ENCODE measurements at regions not wholly inside any gene's neighbourhood (a gene's known extent, or its start where the extent isn't known, plus 50 kb on each side); places are given as distances from the start of the nearest gene placed in this dataset.

DNA sequence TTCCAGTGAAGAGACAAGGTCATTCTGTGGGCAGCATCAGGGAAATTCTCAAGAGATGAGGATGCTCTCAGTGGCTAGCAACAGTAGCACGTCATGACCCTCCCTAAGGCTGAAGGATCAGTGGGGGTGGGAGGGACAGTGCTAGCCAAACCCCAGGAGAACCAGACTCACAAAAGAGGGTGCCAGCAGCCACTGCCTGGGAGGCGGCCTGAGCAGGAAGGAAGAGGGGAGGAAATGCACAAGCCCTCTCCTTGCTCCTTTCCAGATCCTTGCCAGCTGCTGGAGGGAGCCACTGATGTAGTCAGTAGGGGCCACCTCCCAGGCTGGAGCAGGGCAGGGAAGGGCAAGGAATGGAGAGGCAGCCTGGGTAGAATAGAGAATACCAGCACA lies 302.7 kb downstream of the RPS24 start:
- TF ChIP-seq POLR2A (IDR thresholded peaks at IDR 0.05): no peak
- TF ChIP-seq, protein P1, sequence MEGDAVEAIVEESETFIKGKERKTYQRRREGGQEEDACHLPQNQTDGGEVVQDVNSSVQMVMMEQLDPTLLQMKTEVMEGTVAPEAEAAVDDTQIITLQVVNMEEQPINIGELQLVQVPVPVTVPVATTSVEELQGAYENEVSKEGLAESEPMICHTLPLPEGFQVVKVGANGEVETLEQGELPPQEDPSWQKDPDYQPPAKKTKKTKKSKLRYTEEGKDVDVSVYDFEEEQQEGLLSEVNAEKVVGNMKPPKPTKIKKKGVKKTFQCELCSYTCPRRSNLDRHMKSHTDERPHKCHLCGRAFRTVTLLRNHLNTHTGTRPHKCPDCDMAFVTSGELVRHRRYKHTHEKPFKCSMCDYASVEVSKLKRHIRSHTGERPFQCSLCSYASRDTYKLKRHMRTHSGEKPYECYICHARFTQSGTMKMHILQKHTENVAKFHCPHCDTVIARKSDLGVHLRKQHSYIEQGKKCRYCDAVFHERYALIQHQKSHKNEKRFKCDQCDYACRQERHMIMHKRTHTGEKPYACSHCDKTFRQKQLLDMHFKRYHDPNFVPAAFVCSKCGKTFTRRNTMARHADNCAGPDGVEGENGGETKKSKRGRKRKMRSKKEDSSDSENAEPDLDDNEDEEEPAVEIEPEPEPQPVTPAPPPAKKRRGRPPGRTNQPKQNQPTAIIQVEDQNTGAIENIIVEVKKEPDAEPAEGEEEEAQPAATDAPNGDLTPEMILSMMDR (IDR thresholded peaks at IDR 0.05): no peak

Data from thyroid gland (tissue), 4 donors.